PC-9 (cell line): ENCODE measurements at regions not wholly inside any gene's neighbourhood (a gene's known extent, or its start where the extent isn't known, plus 50 kb on each side); places are given as distances from the start of the nearest gene placed in this dataset.

Experiments
- BruUV-seq: library from RNA; stranded (reverse); fragments of 400-500 nt; replicated peaks from 2 replicates; lab custom pipeline; 2021; lab: Mats Ljungman, UMichigan
- CTCF ChIA-PET: fragments of 300-600 bp; sonication (Branson Sonifier 250); formaldehyde crosslinking; loops from one replicate; lab custom pipeline; 2022; ENCODE audit warnings: antibody characterized with exemption; lab: Charles Lee
- POLR2A ChIA-PET: fragments of 300-600 bp; sonication (Branson Sonifier 250); formaldehyde crosslinking; loops from one replicate; lab custom pipeline; 2022; ENCODE audit warnings: antibody characterized with exemption; ENCODE audit not compliant: unreplicated experiment; lab: Charles Lee
- DNase-seq, 2 experiments: peaks; one replicate each; pipeline versions ENCODE4 v3.0.0 to v3.0.0-alpha.2; 2015 to 2022; ENCODE audit warnings: mixed read lengths in 1 of 2
- H2AFZ ChIP-seq: fragments of 200-600 bp; sonication (generic); 2 replicates; pipeline ENCODE4 v1.8.1; 2017; ENCODE audit warnings: antibody characterized with exemption
- H3F3A ChIP-seq: fragments of 200-600 bp; sonication (generic); 2 replicates; pipeline ENCODE4 v1.8.1; 2017; ENCODE audit warnings: antibody characterized with exemption, mild to moderate bottlenecking, low read depth; ENCODE audit not compliant: insufficient read depth
- H3K27ac ChIP-seq: fragments of 200-600 bp; sonication (generic); 2 replicates; pipeline ENCODE4 v1.6.1; 2016; ENCODE audit warnings: mixed run types
- H3K27me3 ChIP-seq: fragments of 200-600 bp; sonication (generic); 2 replicates; pipeline ENCODE4 v1.6.1; 2016; ENCODE audit warnings: low read depth, mixed run types; ENCODE audit not compliant: insufficient read depth
- H3K36me3 ChIP-seq: fragments of 200-600 bp; sonication (generic); 2 replicates; pipeline ENCODE4 v1.6.1; 2016; ENCODE audit warnings: low read depth, mixed run types
- H3K4me1 ChIP-seq: fragments of 200-600 bp; sonication (generic); replicated peaks from 2 replicates; pipeline ENCODE4 v1.6.1; 2016; ENCODE audit warnings: mixed run types; ENCODE audit not compliant: insufficient read depth
- H3K4me2 ChIP-seq: fragments of 200-600 bp; sonication (generic); 2 replicates; pipeline ENCODE4 v1.6.1; 2017; ENCODE audit warnings: mixed run types
- H3K4me3 ChIP-seq: fragments of 200-600 bp; sonication (generic); 2 replicates; pipeline ENCODE4 v1.6.1; 2016; ENCODE audit warnings: mixed run types
- H3K79me2 ChIP-seq: fragments of 200-600 bp; sonication (generic); 2 replicates; pipeline ENCODE4 v1.6.1; 2017; ENCODE audit warnings: low read depth, mixed run types
- H3K9me2 ChIP-seq: fragments of 200-600 bp; sonication (generic); 2 replicates; pipeline ENCODE4 v1.8.1; 2017; ENCODE audit warnings: mild to moderate bottlenecking; ENCODE audit not compliant: insufficient read depth
- H3K9me3 ChIP-seq: fragments of 200-600 bp; sonication (generic); 2 replicates; pipeline ENCODE4 v1.8.1; 2016; ENCODE audit warnings: low read depth; ENCODE audit not compliant: insufficient read depth
- H4K20me1 ChIP-seq: fragments of 200-600 bp; sonication (generic); 2 replicates; pipeline ENCODE4 v1.8.1; 2017; ENCODE audit not compliant: insufficient read depth
- EZH2 ChIP-seq: fragments of 200-600 bp; sonication (generic); IDR thresholded peaks from 2 replicates; pipeline ENCODE4 v1.8.0; 2017; ENCODE audit warnings: antibody characterized with exemption, low read depth
- intact Hi-C: fragments of 100-400 bp; cut with micrococcal nuclease; formaldehyde crosslinking; loops from one replicate; pipeline ENCODE4 v1.10.0; 2022; ENCODE audit not compliant: unreplicated experiment
- TF ChIP-seq, protein P1 (sequence below): fragments of 200-600 bp; sonication (generic); conservative IDR thresholded peaks from 2 replicates; pipeline ENCODE4 v1.6.1; 2017; ENCODE audit warnings: mixed run types, antibody characterized with exemption, mild to moderate bottlenecking, moderate library complexity

GRCh38 chr2:142769761-142770160 is 107.7 kb upstream of the KYNU start:
- Histone ChIP-seq H3F3A (no peaks in the 10 kb centered on the region), H2AFZ (no peak overlapping the region), H3K36me3 (no peaks in the 10 kb centered on the region), H3K4me2 (no peak overlapping the region), H3K4me1 (no peaks in the 10 kb centered on the region), H3K4me3 (no peak overlapping the region), H3K79me2 (no peaks in the 10 kb centered on the region), H3K27me3 (no peaks in the 10 kb centered on the region), H3K9me2 (no peaks in the 10 kb centered on the region), H3K27ac (no peak overlapping the region), H4K20me1 (no peaks in the 10 kb centered on the region), H3K9me3 (peaks cover 16% of the 10 kb centered on the region; the same call in 1 of the 2 replicates)
- intact Hi-C loops: no loop called here
- ChIA-PET POLR2A (no interaction called here), CTCF (no interaction called here)
- no peak for TF ChIP-seq EZH2
- TF ChIP-seq, protein P1, sequence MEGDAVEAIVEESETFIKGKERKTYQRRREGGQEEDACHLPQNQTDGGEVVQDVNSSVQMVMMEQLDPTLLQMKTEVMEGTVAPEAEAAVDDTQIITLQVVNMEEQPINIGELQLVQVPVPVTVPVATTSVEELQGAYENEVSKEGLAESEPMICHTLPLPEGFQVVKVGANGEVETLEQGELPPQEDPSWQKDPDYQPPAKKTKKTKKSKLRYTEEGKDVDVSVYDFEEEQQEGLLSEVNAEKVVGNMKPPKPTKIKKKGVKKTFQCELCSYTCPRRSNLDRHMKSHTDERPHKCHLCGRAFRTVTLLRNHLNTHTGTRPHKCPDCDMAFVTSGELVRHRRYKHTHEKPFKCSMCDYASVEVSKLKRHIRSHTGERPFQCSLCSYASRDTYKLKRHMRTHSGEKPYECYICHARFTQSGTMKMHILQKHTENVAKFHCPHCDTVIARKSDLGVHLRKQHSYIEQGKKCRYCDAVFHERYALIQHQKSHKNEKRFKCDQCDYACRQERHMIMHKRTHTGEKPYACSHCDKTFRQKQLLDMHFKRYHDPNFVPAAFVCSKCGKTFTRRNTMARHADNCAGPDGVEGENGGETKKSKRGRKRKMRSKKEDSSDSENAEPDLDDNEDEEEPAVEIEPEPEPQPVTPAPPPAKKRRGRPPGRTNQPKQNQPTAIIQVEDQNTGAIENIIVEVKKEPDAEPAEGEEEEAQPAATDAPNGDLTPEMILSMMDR: no peak
- BruUV-seq: no TSS peak
- DNase-seq: no peak

DNA sequence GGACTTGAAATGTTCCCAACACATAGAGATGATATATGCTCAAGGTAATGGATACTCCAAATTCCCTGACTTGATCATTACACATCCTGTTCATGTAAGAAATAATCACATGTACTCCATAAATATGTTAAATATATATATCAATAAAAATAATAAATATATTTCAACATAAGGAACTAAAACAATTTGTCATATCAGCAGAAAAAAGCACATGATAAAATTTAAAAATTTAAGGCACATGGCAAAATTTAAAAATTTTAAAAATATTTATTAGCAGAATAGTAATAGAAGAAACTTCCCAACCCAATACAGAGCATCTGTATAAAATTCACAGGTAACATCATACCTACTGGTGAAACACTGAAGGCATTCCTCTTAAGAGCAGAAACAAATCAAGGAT is 109.6 kb upstream of the KYNU start:
- POLR2A ChIA-PET: no interaction called here

DNA sequence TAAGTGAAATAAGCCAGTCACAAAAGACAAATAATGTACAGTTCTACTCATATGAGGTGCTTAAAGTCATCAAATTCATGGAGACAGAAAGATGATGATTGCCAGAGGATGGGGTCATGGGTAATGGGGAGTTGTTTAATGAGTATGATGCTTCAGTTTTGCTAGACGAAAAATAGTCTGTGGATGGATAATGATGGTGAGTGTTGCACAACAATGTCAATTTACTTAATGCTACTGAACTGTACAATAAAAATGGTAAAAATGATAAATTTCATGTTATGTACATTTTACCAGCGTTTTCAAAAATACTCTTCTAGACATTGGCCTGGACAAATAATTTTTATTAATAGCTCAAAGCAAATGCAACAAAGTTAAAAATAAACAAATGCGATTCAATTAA is 118.5 kb upstream of the KYNU start:
- Histone ChIP-seq H3K4me3 (no peak overlapping the region), H3K4me1 (peaks cover 16% of the 10 kb centered on the region; the same call in 1 of the 2 replicates), H3F3A (no peaks in the 10 kb centered on the region; the same call in none of the 2 replicates), H3K9me2 (no peaks in the 10 kb centered on the region), H3K27ac (no peak overlapping the region), H3K9me3 (0 out of 2 replicates have a peak, but pooled peaks cover 4% of the 10 kb centered on the region), H3K27me3 (no peaks in the 10 kb centered on the region), H2AFZ (no peak overlapping the region), H3K4me2 (no peak overlapping the region), H3K79me2 (no peaks in the 10 kb centered on the region), H3K36me3 (no peaks in the 10 kb centered on the region), H4K20me1 (no peaks in the 10 kb centered on the region)
- TF ChIP-seq EZH2: no peak
- TF ChIP-seq, protein P1: no peak
- POLR2A ChIA-PET: no interaction called here
- DNase-seq: no peak
- CTCF ChIA-PET: no interaction called here
- intact Hi-C loops: no loop called here
- no TSS peak for BruUV-seq

More for the DNA sequence above, 109.6 kb upstream of the KYNU start:
- no peaks in the 10 kb centered on the region for H3F3A ChIP-seq
- CTCF ChIA-PET: no interaction called here
- H3K36me3 ChIP-seq: no peaks in the 10 kb centered on the region
- H3K4me1 ChIP-seq: no peaks in the 10 kb centered on the region
- BruUV-seq: no TSS peak
- H3K9me2 ChIP-seq: no peaks in the 10 kb centered on the region
- H3K27me3 ChIP-seq: no peaks in the 10 kb centered on the region
- H4K20me1 ChIP-seq: no peaks in the 10 kb centered on the region
- H3K79me2 ChIP-seq: no peaks in the 10 kb centered on the region
- no peak for DNase-seq
- H3K4me2 ChIP-seq: no peak overlapping the region
- H3K9me3 ChIP-seq: peaks cover 6% of the 10 kb centered on the region; the same call in 1 of the 2 replicates
- H3K27ac ChIP-seq: no peak overlapping the region
- no peak overlapping the region for H3K4me3 ChIP-seq
- intact Hi-C loops: no loop called here
- H2AFZ ChIP-seq: no peak overlapping the region
- TF ChIP-seq, protein P1: no peak
- no peak for TF ChIP-seq EZH2
